ENCODE measurements at regions not wholly inside any gene's neighbourhood (a gene's known extent, or its start where the extent isn't known, plus 50 kb on each side); places are given as distances from the start of the nearest gene placed in this dataset.
"Not testable (repeated sequence)": the region's sequence is repeated elsewhere in the genome, so short reads cannot be mapped to it uniquely, and the experiment has no call there.

DNA sequence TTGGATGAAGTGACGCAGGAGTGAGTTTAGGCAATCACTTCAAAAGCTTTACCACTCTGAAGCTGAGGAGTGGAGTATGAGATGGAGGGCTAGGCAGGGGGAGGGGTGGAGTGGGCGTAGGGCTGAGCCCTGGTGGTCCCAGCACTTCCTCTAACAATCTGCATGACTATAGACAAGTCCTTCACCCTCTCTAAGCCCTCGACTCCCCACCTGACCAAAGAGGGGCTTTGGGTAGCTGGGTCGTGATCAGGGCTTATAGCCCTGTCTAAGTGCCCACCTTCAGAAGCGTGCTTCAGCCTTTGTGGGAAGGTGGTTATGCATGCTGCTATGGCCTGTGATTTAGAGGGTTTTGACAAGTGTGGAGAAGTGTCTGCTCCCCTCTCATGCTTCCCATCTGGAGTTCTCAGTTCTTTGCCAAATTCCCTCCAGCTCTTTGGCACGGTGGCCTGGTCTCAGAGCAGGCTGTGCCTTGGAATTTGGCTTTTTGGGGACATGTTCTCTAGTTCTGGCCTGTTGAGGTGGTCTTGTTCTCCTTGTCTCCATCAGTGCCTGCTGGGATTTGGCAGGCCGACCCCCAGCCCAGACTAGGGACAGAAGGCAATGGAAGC is 53.0 kb downstream of the ACTBL2 start:
- DNase-seq (ENCODE audit: low read depth in 2 of 3, low spot score in 1 of 3): no peak

DNA sequence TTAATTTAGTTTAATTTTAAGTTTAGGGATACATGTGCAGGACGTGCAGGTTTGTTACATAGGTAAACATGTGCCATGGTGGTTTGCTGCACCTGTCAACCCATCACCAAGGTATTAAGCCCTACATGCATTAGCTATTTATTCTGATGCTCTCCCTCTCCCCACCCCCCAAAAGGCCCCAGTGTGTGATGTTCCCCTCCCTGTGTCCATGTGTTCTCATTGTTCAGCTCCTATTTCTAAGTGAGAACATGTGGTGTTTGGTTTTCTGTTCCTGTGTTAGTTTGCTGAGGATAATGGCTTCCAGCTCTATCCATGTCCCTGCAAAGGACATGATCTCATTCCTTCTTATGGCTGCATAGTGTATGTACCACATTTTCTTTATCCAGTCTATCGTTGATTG is 53.6 kb downstream of the ACTBL2 start:
- not testable (repeated sequence) for DNase-seq (ENCODE audit: low read depth in 2 of 3, low spot score in 1 of 3)

DNA sequence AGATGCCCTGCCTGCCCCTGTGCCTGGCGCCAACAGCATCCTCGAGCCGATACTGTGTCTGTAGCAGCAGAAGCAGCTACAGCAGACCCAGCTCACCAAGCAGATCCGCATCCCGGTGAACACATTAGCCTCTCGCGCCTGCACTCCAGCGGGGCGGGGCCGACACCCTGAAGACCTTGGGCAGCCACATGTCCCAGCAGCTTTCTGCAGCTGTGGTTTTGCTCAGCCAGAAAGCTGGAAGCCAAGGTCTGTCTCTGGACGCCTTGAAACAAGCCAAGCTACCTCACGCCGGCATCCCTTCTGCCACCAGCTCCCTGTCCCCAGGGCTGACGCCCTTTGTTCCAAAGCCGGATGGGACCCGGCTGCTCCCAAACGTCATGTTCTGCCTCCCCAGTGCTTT is 59.6 kb downstream of the ACTBL2 start:
- no peak for DNase-seq (ENCODE audit: low read depth in 2 of 3, low spot score in 1 of 3)

DNA sequence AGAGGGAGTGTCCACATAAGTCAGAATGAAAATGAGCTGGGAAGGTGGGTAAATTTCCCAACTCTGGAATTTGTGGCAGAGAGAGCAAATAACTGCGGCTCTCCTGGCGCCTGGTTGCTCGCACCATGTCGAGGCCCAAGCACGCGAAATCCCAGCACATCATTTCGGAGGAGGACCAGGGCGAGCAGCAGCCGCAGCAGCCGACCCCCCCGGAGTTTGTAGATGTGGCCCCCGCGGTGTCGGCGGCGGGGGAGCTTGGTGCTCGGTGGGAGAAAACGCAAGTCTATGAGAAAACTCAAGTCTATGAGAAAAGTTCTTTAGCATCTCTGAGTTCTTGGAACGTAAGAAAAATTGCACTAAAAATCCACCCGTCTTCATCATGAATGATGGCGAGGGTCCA is 60.3 kb downstream of the ACTBL2 start:
- no peak for DNase-seq (ENCODE audit: low read depth in 2 of 3, low spot score in 1 of 3)

DNA sequence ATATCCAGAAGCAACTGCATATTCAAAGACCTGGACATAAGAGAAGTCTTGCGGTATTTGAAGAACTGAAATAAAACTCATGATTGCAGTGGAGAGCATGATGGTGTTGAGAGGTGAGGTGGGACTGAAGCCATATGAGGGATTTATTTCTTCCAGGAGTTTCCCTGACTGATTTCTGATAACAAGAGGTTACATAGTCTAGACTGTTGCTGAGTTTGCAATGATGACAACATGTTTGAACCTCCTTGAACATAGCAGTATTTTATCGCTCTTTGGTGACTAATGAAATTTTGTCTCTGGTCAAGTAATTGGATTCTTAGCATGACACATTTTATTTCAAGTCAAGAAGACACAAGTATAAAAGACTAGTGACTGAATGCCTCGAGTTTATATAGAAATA is 61.8 kb downstream of the ACTBL2 start:
- no peak for DNase-seq (ENCODE audit: low read depth in 2 of 3, low spot score in 1 of 3)

DNA sequence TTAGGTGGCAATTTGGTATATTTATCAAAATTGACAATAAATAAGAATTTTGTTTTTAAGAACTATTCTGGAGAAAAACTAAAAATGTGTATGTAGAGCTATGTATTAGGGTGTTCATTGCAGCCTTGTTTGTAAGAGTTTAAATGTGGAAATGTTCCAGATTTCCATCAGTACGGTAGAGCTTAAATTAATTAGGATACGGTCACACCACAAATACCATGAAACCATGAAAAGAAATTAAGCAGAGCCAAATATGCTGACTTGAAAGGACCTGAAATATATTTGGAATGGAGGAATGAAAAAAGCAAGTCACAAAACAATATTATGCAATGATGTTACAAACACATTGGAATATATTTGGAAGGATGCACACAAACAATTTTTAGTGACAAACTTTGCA is 64.6 kb downstream of the ACTBL2 start:
- DNase-seq (ENCODE audit: low read depth in 2 of 3, low spot score in 1 of 3): no peak

DNA sequence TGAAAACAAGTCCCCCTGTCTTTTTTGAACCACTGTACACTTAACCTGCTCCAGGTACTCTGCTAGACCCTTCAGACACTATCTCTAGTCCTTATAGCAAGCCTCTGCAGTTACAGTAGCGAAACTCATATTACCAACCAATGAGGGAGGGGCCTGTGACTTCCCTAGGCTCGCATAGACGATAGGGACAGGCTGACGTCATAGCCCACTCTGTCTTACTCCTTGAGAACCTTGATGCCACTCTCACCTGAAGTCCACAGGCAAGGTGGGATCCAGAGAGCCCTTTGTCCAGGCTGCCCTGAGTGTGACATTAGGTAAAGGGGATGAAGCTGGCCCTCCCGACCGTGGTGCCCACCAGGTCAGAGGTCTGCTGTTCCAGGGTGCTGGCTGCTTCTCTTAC is 65.3 kb downstream of the ACTBL2 start:
- DNase-seq (ENCODE audit: low read depth in 2 of 3, low spot score in 1 of 3): no peak

DNA sequence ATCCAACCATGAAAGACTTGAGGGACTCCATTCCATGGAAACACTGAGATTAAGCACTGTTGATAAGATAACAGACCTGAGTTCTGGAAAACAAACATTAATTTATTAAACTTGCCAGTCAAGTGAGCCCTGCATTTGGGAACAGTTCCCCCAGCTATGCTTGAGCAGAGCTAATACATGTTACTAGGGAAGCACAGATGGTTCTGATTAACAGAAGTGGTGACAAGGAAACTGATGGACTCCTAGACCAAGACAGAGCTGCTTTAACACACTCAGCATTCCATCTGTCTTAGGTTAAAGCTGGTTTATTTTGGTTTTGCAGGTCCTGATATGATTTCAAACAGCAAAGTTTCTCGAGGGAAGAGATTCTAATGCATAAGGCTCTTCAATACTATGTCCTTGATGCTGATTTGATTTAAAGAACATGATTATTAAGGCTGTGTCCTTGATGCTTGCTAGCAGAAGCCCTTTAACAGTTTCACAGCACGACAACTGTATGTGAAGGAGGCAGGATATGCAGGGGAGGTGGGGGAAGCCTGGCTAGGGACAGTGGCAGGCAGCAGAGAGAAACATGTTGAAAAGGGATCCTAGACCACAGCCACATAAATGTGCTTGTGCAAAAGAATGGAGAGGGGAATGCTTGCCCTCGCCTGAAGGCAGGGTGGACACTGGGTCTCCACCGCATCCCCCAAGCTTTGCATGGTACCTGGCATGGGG is 66.2 kb downstream of the ACTBL2 start:
- no peak for DNase-seq (ENCODE audit: low read depth in 2 of 3, low spot score in 1 of 3)

DNA sequence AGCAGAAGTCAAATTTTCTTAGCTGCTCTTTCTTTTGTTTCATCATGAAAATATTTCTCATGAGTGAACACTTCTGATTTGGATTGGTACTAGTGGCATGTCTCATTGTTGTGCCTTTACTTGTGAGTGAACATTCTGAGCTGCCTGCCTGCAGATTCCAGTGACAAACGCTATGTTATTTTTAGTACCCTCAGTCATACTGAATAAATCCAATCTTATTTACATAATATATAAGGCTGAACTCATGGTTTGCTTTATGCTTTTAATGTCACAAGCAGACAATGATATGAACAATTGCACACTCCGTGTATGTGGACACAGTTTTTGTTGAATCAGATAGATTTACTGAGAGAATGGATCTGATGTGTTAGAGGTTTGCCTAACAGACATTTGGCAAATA is 67.8 kb downstream of the ACTBL2 start:
- DNase-seq (ENCODE audit: low read depth in 2 of 3, low spot score in 1 of 3): no peak

DNA sequence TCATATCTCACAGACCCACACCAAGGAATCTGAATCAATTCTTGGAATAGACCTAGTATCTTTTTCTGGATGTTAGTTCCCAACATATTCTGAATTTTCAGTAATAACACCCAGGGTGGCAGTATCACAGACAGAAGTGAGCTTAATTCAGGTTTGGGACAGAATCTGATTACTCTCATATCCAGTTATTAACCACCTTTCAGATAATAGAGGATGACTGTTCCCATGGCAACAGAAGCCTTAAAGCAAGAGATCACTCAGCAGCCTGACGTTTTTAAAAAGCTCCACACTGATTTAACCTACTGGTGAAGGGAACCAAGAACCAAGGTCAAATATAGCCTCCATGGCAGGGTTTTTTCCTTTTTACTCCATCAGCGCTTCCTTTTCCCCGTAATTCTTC is 68.4 kb downstream of the ACTBL2 start:
- no peak for DNase-seq (ENCODE audit: low read depth in 2 of 3, low spot score in 1 of 3)

DNA sequence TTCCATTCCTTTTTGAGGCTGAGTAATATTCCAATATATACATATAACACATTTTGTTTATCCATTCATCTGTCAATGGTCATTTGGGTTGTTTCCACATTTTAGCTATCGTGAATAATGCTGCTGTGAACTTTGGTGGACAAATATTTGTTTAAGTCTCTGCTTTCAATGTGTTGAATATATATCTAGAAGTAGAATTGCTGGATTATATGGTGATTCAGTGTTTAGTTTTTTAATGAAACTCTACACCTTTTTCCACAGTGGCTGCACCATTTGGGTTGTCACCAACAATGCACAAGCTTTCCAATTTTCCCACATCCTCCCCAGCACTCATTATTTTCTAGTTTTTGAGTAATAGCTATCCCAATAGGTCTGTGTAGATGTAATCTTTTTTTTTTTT is 69.5 kb downstream of the ACTBL2 start:
- no peak for DNase-seq (ENCODE audit: low read depth in 2 of 3, low spot score in 1 of 3)

DNA sequence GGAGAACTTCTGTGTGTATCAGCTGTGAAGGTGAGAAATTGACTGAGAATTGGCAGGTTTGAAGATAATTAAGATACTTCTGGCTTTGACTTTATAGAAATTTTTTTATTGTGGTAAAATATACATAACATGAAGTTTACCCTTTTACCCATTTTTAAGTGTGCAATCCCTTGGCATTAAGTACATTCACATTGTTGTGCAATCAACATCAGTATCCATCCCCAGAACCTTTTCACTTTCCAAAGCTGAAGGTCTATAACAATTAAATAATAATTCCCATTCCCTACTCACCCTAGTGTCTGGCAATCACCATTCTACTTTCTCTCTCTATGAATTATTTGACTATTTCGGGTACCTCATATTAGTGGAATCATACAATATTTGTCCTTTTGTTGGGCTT is 69.9 kb downstream of the ACTBL2 start:
- DNase-seq (ENCODE audit: low read depth in 2 of 3, low spot score in 1 of 3): no peak

DNA sequence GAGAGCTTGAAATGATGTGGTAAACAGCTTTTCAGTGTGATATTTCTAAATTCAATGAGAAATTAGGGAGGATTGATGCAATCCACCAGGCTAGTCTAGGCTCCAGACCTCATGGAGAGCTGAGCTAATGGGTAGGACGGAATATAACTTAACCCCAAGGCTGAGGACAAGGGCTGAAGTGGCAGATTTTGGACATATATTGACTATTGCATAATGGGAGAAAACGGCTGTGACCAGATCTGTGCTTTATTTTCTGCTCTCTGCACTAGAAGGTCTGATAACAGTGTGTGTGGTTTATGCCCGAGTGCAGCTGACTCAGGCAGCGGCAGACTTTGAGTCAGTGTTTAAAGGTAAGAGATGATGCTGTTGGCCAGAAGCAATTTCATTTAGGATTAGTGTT is 70.6 kb downstream of the ACTBL2 start:
- no peak for DNase-seq (ENCODE audit: low read depth in 2 of 3, low spot score in 1 of 3)

DNA sequence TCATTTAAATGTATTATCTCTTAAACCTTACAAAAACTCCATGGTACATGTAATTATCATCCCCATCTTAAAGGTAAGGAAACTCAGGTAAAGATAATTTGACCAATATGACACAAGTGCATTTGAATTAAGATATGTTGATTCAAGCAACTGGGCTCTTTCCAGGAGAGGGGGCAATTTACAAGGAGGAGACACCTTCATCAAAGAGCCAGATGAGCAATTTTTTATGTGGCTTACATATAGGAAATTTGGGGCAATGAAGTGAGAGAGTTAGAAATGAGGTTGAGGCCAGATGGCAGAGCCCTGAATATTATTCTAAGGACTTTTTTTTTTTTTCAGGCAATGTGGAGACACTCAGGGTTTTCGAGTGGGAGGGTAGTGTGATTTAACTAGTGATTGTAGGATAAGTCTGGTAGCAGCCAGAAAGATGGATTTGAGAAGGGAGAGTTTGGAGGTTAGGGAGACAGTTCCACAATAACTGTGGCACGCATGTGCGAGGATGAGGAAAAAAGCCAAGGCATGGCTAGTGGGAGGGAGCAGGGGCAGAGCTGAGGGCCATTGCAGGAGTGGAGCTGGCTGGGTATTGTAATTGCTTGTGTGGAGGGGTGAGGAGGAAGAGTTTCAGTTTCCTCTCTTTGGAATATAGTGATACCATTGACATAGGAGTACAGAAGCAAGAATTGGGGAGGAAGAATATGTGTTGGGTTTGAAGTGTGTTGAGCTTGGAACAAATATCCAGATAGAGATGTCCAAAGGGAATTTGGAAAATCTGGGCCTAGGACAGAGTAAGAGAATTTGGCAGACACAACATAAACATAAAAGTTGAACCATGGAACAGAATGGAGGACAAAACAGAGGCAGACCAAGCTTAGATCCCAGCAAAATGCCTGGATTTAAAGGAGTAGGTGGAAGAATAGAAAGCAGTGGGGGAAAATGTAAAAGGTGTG is 72.0 kb downstream of the ACTBL2 start:
- no peak for DNase-seq (ENCODE audit: low read depth in 2 of 3, low spot score in 1 of 3)

DNA sequence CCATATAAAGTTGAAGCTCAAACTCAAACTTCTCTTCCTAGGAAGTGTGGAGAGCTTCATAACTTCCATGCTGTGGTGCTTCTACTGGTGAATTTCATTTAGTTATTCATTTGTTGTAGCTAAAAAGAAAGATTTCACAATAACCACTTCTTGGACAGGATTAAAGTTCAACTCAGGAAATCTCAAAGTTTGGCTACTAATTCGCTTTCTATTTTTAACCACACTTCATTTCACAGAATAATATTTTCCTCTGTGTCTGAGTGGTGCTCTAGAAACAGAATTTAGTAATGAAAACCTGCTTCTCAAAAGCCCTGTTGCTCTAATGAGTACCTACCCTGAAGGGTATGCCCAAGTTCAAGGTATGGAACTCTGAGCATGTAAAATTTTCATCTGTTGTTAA is 73.9 kb downstream of the ACTBL2 start:
- DNase-seq (ENCODE audit: low read depth in 2 of 3, low spot score in 1 of 3): no peak

DNA sequence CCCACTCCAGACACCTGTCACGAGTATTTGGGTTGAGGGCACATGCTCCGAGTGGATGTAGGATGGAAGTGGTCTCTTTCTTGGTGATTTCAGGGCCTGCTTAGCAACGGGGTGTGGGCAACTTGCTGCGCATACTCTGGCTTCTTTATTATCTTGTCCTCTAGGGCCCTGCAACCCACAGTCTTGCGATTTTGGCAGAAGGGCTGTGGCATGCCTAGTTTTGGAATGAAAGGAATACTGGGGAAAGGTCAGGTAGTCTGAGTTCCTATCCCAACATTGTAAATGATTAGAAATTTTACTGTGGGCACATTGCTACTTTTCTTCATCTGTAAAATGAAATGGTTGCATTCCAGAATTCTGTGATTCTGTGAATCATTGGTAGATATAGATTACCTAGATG is 74.3 kb downstream of the ACTBL2 start:
- no peak for DNase-seq (ENCODE audit: low read depth in 2 of 3, low spot score in 1 of 3)

DNA sequence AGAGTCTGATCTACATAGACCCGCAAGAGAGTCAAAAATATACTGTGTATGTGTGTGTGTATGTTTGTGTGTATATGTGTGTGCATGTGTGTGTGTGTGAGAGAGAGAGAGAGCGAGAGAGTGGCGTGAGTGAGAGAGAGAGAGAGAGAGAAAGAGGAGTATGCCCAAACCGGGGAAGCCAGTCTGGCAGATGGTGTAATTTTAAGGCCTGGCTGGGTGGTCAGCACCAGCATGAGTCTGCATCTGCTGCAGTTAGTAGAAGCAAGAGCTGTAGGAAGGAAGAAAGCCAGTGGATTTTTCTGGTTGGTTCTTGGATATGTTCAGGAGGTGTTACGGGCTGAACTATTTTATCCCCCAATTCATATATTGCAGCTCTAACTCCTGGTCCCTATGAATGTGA is 75.2 kb downstream of the ACTBL2 start:
- no peak for DNase-seq (ENCODE audit: low read depth in 2 of 3, low spot score in 1 of 3)

DNA sequence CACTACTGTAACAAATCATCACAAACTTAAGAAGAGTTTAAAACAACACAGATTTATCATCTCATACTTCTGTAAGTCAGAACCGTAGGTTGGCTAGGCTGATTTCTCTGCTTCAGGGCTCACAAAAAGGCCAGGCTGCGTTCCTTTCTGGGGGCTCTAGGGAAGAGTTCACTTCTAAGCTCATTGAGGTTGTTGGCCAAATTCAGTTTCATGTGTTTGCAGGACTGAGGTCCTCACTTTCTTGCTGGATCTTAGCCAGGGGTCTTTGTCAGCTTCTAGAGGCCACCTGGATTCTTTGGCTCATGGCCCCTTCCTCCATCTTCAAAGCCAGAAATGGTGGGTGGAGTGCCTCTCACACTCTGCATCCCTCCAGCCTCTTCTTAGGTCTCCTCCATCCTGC is 76.0 kb downstream of the ACTBL2 start:
- DNase-seq (ENCODE audit: low read depth in 2 of 3, low spot score in 1 of 3): no peak

DNA sequence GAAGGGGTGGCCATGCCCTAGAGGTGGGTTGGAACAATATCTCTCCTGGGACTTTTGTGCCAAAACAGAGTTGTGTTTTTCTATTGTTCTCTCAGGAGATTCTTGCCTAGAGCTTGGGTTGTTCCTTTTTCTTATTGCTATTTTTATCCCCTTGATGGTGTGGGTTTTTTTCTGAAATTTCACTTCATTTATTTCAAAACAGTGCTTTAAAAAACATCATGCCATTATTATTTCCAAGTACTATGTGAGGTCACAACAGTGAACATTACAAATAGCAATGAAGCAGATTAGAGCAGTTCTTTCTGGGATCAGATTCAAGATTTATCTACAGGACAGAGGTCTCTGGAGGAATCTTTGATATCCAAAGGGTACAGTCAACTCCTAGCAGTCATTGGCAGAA is 76.6 kb downstream of the ACTBL2 start:
- no peak for DNase-seq (ENCODE audit: low read depth in 2 of 3, low spot score in 1 of 3)

DNA sequence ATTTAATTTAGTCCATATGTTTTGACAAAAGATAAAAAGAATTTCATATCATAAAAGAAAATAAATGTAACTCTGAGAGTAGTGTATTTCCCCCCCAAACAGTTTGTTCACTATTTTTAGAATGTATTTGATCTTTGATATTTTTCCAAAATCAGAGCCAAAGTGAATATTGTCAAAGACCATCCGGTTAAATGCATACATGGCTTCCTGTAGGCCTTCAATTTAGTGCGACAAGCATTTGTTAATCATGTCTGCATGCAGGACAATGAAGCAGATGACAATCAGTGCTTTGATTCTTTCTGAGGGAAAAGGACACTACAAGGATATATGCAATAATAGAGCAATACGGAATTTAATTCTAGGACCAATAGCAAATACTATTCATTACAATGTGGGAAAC is 79.8 kb downstream of the ACTBL2 start:
- no peak for DNase-seq (ENCODE audit: low read depth in 2 of 3, low spot score in 1 of 3)

DNA sequence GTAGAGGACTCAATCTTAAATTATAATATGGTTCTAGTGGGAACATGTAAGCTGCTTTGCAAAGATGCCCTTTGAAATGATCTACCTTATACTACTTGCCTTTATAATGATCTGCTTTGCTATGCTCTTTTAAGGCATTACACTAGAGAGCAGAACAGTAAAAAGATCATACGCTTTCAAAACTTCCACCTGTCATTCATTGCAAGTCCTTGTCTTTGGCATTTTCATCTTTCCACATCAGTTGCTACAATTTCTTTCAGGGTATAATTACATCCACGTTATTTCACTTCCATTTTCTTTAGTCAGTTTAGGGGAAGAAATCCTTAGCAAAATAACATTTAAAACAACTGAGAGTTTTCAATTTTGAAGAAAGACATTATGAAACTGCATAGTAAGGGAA is 80.3 kb downstream of the ACTBL2 start:
- no peak for DNase-seq (ENCODE audit: low read depth in 2 of 3, low spot score in 1 of 3)

DNA sequence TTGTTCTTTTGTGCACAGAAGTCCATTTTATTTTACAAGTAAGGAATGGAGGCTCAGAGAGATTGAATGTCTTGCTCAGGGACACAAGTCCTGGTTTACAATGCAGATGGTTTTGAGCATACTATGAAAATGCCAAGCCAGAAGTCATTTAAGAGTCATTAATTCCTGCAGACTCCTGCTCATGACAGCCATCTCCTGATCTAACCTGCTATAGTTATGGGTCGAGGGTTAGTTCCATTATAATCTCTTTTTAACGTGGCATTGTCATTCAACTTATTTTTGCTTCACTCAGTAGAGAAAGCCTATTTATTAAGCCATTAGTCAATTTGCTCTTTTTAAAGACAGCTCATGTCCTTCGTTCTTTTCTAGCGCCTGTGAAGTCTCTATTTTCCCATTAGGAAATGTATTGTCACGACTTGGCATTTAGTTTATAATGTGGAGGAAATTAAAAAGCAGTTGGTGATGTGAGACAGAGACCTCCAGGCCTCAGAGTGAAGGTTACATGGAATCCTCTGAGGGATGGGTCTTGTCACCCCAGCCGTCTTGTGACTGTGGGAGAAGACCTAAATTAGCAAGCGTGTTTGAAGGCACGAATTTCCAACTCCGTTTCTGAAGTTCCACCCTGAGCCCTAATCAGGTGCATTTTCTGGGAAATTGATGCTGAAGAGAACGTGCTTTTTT is 84.1 kb downstream of the ACTBL2 start:
- no peak for DNase-seq (ENCODE audit: low read depth in 2 of 3, low spot score in 1 of 3)
